Stimulated activated naive CD8-positive, alpha-beta T cell treated with anti-CD3 and anti-CD28 coated beads, Interleukin-15, amount 100 ng/mL, for 72 hours (primary cell): ENCODE measurements at regions not wholly inside any gene's neighbourhood (a gene's known extent, or its start where the extent isn't known, plus 50 kb on each side); places are given as distances from the start of the nearest gene placed in this dataset.

ENCODE experiments used
- ATAC-seq: fragments of 150-1000 bp; cut with Tn5 transposase; 2 replicates; pipeline ENCODE4 v1.10.0; 2021; ENCODE audit warnings: mild to moderate bottlenecking, moderate library complexity
- DNase-seq, 2 donors: peaks; one replicate each; pipeline ENCODE4 v3.0.0; 2021 to 2022
- H3K27ac Mint-ChIP-seq, 2 donors: one replicate each; pipeline ENCODE4 v1.8.0; 2022; ENCODE audit warnings: mild to moderate bottlenecking in 2 of 2, mixed read lengths in 2 of 2, moderate library complexity in 2 of 2
- H3K27me3 Mint-ChIP-seq: one replicate; pipeline ENCODE4 v1.8.0; 2022; ENCODE audit warnings: mixed read lengths
- H3K4me1 Mint-ChIP-seq: one replicate; pipeline ENCODE4 v1.8.0; 2022; ENCODE audit warnings: mild to moderate bottlenecking, mixed read lengths
- H3K4me3 Mint-ChIP-seq, 2 donors: one replicate each; pipeline ENCODE4 v1.8.0; 2022; ENCODE audit warnings: mild to moderate bottlenecking in 2 of 2, mixed read lengths in 2 of 2, moderate library complexity in 1 of 2
- H3K9me3 Mint-ChIP-seq, 2 donors: one replicate each; pipeline ENCODE4 v1.8.0; 2022; ENCODE audit warnings: mixed read lengths in 2 of 2

DNA sequence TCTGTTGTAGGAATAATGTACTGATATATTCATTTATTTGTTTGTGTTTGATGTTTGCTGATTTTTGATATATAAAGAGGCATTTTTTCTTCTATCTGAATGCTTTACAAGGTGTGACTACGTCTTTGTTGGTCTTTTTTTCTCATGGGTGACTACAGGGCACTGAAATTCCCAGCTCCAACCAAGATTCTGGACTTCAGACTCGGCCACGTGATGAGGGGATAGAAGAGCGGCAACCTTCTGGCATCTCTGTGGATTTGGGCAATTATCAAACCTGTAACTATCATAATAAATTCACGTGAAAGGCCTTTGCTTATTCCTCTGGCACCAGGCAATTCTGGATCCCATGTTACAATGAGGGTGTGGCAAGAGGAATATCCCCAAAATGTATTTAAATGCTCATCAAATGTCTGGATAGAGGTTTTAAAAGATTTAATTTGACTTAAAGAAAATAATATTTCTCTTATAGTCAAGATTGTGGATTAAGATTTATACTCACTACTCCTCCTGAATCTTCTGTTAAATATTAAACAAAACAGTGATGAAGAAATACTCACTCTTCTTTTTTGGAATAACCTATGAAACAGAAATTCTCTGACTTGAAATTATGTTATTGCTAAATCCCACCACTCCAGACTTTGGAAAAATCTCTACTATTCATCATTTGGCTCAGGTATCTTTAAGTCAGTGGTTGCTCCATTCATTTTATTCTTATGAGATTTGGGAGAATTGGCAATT lies 276.3 kb downstream of the GPR37 start:
- no peak overlapping the region for H3K27ac Mint-ChIP-seq
- H3K4me3 Mint-ChIP-seq = no peak overlapping the region
- peaks cover 4 to 6% of the 10 kb centered on the region in 2 donors for H3K9me3 Mint-ChIP-seq
- H3K27me3 Mint-ChIP-seq = no peaks in the 10 kb centered on the region
- H3K4me1 Mint-ChIP-seq = no peaks in the 10 kb centered on the region
- DNase-seq (no peak), ATAC-seq (no peak)

DNA sequence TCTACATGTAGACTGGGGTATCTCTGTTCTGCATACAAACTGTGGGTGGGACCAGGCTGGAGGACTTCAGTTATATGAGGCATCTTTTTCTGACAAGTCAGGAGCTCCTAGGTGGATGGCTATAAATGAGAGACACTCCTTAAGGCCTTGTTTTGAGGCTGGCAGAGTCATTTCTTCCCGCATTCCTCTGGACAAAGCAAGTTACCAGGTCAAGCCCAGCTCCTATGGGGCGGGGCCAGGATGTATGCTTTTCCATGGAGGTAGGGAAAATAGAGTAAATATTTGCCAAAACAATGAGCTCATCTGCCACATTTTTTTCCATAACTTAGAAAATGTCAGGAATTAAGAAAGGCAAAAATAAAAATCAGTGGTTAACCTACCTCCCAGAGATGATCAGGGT lies 283.4 kb downstream of the GPR37 start:
- no peaks in the 10 kb centered on the region for H3K4me1 Mint-ChIP-seq
- H3K27ac Mint-ChIP-seq = no peak overlapping the region
- no peak for DNase-seq
- no peak for ATAC-seq
- H3K9me3 Mint-ChIP-seq = peaks cover 0 to 6% of the 10 kb centered on the region in 2 donors
- no peak overlapping the region for H3K4me3 Mint-ChIP-seq
- no peaks in the 10 kb centered on the region for H3K27me3 Mint-ChIP-seq

DNA sequence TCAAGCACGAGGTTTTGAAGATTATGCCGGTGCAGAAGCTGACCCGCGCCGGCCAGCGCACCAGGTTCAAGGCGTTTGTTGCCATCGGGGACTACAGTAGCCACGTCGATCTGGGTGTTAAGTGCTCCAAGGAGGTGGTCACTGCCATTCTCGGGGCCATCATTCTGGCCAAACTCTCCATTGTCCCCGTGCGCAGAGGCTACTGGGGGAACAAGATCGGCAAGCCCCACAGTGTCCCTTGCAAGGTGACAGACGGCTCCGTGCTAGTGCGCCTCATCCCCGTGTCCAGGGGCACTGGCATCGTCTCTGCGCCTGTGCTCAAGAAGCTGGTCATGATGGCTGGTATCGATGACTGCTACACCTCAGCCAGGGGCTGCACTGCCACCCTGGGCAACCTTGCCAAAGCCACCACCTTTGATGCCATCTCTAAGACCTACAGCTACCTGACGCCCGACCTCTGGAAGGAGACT lies 284.7 kb downstream of the GPR37 start:
- Mint-ChIP-seq H3K27me3 (no peaks in the 10 kb centered on the region), H3K27ac (no peak overlapping the region), H3K9me3 (peaks cover 0 to 12% of the 10 kb centered on the region in 2 donors), H3K4me3 (no peak overlapping the region), H3K4me1 (no peaks in the 10 kb centered on the region)
- DNase-seq = no peak
- ATAC-seq = no peak

DNA sequence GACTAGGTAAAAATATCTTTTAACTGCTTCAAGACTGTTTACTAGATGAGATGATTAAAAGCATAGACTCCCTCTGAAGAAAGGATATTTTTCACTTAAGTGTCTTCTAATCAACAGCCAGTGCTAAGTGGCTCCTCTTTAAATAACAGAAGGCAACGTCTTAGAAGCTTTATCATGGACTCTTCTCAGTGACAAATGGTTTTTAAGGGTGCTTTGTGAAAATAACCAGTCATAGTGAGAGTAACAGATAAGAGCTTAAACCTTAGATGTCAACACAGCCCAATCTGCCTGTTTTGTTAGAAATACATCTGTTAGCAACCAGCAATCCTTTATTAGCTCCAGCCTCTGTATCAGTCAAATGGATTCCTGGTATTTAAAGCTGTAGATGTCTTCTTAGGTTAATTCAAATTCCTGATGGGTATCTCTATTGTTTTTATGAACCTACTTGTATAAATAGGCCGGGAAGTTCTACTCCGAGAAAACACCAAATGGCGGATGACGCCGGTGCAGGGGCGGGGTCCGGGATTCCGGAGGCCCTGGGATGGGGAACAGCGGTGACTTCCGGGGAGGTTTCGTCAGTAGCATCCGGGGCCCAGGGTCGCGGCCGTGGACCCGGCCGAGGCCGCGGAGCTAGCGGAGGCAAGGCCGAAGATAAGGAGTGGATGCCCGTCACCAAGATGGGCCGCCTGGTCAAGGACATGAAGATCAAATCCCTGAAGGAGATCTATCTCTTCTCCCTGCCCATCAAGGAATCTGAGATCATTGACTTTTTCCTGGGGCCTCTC lies 285.4 kb downstream of the GPR37 start:
- H3K4me1 Mint-ChIP-seq = no peaks in the 10 kb centered on the region
- H3K4me3 Mint-ChIP-seq = no peak overlapping the region
- H3K27ac Mint-ChIP-seq = no peak overlapping the region
- no peak for DNase-seq
- H3K27me3 Mint-ChIP-seq = no peaks in the 10 kb centered on the region
- H3K9me3 Mint-ChIP-seq = peaks cover 0 to 9% of the 10 kb centered on the region in 2 donors
- ATAC-seq = no peak

DNA sequence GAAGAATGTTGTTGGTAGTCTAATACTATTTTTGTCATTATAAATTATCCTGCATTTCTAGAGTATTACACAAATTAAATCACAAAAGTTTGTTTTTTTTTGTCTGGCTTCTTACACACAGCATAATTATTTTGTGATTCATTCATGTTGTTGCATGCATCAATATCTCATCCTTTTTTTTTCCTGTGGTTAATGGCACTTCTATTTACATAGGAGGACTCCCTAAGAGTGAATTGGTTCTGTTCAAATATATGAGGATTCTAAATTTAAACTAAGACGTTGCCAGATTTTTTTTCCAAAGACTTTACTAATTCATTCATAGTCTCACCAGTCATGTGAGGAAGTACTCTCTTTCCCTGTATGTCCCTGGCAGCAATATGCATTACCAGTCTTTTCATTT lies 303.3 kb downstream of the GPR37 start:
- H3K4me3 Mint-ChIP-seq = no peak overlapping the region

DNA sequence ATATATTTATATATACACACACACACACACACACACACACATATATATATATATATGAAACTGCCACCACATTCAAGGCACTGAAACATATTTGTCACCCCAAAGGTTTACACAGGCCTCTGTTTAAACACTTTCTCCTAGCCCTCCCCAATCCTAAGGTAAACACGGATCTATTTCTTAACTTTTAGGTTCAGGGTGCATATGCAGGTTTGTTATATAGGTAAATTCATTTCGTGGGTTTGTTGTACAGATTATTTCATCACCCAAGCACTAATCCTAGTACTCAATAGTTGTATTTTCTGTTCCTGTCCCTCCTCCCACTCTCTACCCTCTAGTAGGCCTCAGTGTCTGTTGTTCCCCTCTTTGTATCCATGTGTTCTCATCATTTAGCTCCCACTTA lies 305.0 kb downstream of the GPR37 start:
- Mint-ChIP-seq H3K27me3 (no peaks in the 10 kb centered on the region), H3K4me1 (no peaks in the 10 kb centered on the region), H3K27ac (no peak overlapping the region), H3K4me3 (no peak overlapping the region), H3K9me3 (peaks cover 0 to 2% of the 10 kb centered on the region in 2 donors)
- DNase-seq (no peak), ATAC-seq (no peak)

More for the DNA sequence above, 303.3 kb downstream of the GPR37 start:
- Mint-ChIP-seq H3K9me3 (peaks cover 3% of the 10 kb centered on the region in 2 donors), H3K4me1 (no peaks in the 10 kb centered on the region), H3K27me3 (no peaks in the 10 kb centered on the region), H3K27ac (no peak overlapping the region)
- ATAC-seq = no peak
- no peak for DNase-seq

DNA sequence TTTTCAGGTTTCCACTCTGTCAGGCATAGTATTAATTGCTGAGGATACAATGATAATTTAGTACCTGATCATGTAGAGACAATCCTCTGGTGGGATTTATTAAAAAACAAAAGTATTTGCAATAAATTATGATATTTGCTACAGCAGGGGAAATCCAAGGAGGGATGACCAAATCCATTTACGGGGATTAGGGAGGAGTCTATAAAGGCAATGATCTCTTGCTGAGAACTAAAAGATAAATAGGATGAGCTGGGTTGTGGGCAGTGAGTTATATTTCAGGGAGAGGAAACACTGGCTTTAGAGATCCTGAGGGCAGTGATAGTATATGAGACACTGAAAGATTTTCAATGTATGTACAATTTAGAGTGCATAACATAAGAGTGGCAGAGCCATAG lies 305.5 kb downstream of the GPR37 start:
- no peak overlapping the region for H3K4me3 Mint-ChIP-seq
- H3K4me1 Mint-ChIP-seq = no peaks in the 10 kb centered on the region
- peaks cover 0 to 4% of the 10 kb centered on the region in 2 donors for H3K9me3 Mint-ChIP-seq
- H3K27ac Mint-ChIP-seq = no peak overlapping the region
- no peak for ATAC-seq
- no peak for DNase-seq
- H3K27me3 Mint-ChIP-seq = no peaks in the 10 kb centered on the region

DNA sequence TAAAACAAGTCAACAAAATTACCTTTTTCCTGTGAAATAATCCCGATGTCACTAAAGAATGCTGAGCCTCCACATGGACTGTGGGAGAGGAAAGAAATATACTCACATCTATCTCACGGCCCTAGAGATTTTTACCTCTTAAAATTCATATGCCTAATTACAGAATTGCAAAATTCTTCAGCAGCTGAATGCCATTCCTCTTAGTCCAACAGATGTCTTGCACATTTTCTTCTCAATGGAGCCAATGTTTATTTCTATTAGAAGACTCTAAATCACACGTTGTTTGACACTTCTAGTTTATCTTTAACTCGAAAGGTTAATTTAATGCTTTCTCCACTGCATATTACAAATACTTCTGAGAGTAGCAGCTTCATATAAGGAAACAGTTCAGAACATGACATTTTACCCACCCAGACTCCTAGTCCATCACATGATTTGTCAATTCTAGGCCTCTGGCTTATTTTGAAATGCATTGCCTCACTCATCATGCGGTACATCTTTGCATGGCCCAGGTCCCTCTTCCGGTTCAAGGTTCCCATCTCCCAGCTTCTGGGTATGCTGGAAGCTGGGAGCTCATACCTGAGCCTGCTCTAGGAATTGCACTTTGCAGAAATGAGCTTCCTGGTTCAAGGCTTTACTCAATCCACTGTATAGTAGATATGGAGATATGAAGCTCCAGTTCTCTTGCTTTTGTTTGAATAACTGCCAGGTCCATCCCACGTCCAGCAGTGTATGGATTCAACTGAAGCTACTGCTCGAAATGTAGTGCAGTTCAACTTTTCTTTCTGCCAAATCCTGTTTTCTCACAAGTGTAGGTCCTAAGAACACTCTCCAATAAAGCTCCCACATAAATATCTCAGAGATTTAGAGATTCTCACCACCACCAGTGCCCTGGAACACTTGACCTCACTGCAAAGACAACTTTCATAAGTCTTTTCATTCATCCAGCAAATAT lies 306.2 kb downstream of the GPR37 start:
- no peaks in the 10 kb centered on the region for H3K4me1 Mint-ChIP-seq
- H3K27me3 Mint-ChIP-seq = no peaks in the 10 kb centered on the region
- no peak overlapping the region for H3K4me3 Mint-ChIP-seq
- H3K9me3 Mint-ChIP-seq = peaks cover 0 to 4% of the 10 kb centered on the region in 2 donors
- H3K27ac Mint-ChIP-seq = no peak overlapping the region
- DNase-seq (no peak), ATAC-seq (no peak)

DNA sequence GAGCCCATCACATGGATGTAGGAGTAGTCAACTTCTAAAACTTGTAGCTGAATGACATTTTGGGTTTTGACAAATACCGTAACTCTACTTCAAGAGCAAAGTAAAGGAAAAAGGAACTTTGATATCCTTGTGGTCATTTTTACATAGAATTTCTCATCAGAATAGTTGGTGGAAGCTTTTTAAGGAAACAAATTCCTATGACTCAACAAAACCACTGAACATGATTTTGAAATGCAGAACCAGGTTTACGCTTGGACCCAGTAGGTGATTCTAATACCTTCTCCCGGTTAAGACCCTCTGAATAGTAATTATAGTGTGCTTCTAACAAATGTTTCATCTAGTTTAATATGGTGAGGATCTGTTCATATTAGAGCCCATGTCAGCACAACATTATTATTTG lies 307.8 kb downstream of the GPR37 start:
- H3K4me1 Mint-ChIP-seq = no peaks in the 10 kb centered on the region
- H3K27ac Mint-ChIP-seq = no peak overlapping the region
- H3K9me3 Mint-ChIP-seq = peaks cover 0 to 4% of the 10 kb centered on the region in 2 donors
- H3K4me3 Mint-ChIP-seq = no peak overlapping the region
- H3K27me3 Mint-ChIP-seq = no peaks in the 10 kb centered on the region
- ATAC-seq (no peak), DNase-seq (no peak)

DNA sequence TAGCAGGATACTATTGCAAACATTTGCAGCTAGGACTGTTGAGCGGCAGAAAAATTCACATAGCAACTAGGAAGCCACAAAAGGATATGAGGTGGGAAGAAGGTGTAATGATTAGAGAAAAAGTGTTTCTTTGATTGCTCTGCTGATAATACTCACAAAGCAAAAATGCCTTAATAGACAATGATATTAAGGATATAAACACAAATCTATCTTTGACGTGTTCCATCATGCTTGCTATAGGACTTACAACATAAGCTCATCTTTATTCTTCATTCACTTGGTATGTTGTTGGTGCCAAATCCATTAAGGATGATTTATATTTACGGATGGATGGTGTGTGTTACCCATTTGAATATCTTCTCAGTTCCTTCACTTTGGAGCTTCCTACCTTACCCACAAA lies 309.3 kb downstream of the GPR37 start:
- H3K27me3 Mint-ChIP-seq = no peaks in the 10 kb centered on the region
- H3K4me3 Mint-ChIP-seq = no peak overlapping the region
- no peak overlapping the region for H3K27ac Mint-ChIP-seq
- no peaks in the 10 kb centered on the region for H3K4me1 Mint-ChIP-seq
- peaks cover 0 to 4% of the 10 kb centered on the region in 2 donors for H3K9me3 Mint-ChIP-seq
- ATAC-seq (no peak), DNase-seq (no peak)

DNA sequence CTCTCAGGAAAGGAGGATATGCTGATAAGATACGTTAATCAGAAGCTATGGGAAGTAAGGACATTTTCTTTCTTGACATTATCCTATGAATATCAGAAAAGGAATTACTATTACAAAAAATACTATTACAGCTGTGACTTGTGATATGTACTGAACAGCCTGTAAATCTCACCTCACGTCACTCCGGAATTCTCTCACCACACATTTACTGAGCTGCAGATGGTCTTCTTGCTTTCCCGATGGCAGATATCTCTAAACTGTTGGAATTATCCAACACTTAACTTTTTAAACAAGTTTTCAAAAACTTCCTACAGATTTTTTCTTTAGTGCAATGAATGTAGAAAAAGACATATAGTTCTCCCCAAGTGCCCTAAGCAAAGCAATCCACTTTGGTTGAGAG lies 313.4 kb downstream of the GPR37 start:
- H3K4me1 Mint-ChIP-seq = no peaks in the 10 kb centered on the region
- H3K27me3 Mint-ChIP-seq = no peaks in the 10 kb centered on the region
- DNase-seq (no peak), ATAC-seq (no peak)
- no peak overlapping the region for H3K4me3 Mint-ChIP-seq
- H3K27ac Mint-ChIP-seq = no peak overlapping the region
- H3K9me3 Mint-ChIP-seq = peaks cover 0 to 4% of the 10 kb centered on the region in 2 donors

DNA sequence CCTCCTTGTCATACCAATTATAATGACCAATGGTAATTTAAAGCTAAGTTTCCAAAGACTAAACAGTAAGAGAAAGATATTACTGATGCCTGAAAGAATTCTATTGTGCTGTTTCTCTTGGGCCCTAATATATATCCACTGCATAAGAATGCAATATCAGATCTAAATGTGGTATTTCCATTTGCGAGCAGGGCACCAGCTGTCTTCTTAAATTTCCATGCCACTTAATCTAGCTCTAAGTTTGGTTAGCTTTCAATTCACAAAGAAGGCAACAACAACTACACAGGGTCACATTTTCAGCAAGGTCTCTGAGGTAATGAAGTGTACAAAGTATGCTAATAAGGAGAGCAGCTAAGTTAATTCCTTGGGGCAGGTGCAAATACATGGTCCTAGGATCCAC lies 315.7 kb downstream of the GPR37 start:
- Mint-ChIP-seq H3K9me3 (no peaks in the 10 kb centered on the region), H3K4me1 (no peaks in the 10 kb centered on the region), H3K27me3 (no peaks in the 10 kb centered on the region), H3K4me3 (no peak overlapping the region), H3K27ac (no peak overlapping the region)
- no peak for ATAC-seq
- no peak for DNase-seq

DNA sequence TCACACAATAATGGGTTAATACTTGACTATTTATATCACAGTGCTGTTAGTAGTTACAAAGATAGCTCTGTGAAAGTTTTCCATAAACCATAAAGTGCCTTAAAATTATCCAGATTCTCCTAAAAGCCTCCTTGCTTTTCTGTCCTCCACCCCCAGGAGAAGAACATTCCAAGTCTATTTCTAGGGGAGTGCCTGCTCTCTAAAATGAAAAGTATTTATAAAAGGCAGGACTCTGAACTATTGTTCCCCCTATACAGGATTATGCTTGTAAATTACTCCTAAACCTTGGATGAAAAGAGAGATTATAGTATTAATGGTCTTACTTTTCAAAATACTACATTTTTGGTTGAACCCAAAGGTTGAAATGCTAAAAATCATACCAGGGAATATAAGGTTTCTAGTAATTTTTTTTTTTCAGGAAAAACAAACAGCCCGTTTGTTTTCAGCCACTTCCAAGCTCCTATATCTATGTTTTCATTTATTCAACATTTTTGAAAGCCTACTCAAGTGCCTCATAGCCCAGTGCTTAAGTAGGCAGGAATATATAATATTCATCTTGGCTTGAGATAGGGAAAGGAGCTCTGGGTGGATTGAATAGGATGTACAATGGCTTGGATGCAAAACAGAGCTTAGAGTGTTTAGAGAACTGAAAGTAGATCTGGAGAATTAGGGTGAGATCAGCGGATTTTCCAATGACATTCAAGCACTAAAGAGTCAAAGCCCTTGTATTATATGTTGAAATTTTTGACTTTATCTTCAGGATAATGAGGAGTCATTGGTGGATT lies 320.7 kb downstream of the GPR37 start:
- no peak overlapping the region for H3K27ac Mint-ChIP-seq
- DNase-seq (no peak), ATAC-seq (no peak)
- no peaks in the 10 kb centered on the region for H3K9me3 Mint-ChIP-seq
- no peaks in the 10 kb centered on the region for H3K4me1 Mint-ChIP-seq
- no peaks in the 10 kb centered on the region for H3K27me3 Mint-ChIP-seq
- H3K4me3 Mint-ChIP-seq = no peak overlapping the region

DNA sequence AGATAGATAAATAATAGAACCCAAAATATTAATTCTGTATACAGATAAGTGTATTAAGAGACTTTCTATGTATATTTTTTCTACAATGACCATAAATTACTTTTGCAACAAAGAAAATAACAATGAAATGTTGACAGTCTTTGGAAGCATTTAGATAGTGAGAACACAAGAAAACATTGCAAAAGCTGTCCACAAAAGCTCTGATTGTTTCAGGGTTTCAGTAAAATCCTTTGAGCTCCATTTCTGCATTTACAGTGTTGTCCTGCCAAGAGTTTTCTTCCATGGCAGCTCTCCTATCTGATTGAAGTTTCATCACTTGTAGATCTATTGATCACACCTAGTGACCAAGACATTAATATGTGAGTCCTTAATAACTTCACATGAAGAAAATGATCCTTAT lies 321.8 kb downstream of the GPR37 start:
- no peaks in the 10 kb centered on the region for H3K9me3 Mint-ChIP-seq
- H3K4me3 Mint-ChIP-seq = no peak overlapping the region
- ATAC-seq (no peak), DNase-seq (no peak)
- H3K4me1 Mint-ChIP-seq = no peaks in the 10 kb centered on the region
- no peaks in the 10 kb centered on the region for H3K27me3 Mint-ChIP-seq
- H3K27ac Mint-ChIP-seq = no peak overlapping the region

DNA sequence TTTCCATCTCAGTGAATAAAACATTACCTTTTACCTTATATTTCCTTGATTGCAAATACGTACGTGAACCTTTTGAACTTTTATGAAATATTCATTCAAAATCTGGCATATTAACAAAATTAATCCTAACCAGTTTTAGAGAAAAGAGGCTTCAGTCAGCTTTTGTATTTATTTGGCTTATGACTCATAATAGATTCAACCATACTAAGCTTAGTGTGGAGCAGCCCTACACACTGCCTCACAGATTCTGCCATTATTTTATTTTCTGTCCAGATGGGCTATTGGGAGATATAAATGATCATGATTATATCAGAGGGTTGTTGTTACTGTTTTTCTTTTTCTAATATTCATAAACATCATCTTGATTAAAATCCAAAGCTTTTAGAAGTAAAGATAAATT lies 325.5 kb downstream of the GPR37 start:
- H3K4me3 Mint-ChIP-seq = no peak overlapping the region
- DNase-seq = no peak
- ATAC-seq = no peak
- H3K9me3 Mint-ChIP-seq = peaks cover 0 to 3% of the 10 kb centered on the region in 2 donors
- H3K4me1 Mint-ChIP-seq = no peaks in the 10 kb centered on the region
- no peak overlapping the region for H3K27ac Mint-ChIP-seq
- H3K27me3 Mint-ChIP-seq = no peaks in the 10 kb centered on the region
